Endothelial cell of umbilical vein (primary cell): ENCODE measurements at regions not wholly inside any gene's neighbourhood (a gene's known extent, or its start where the extent isn't known, plus 50 kb on each side); places are given as distances from the start of the nearest gene placed in this dataset.

Experiments
- BruUV-seq: library from RNA; stranded (reverse); fragments of 400-500 nt; replicated peaks from 2 replicates; lab custom pipeline; 2021; lab: Mats Ljungman, UMichigan
- CTCF ChIA-PET: fragments of 300-600, 350-600 bp; sonication (Branson Sonifier 250); formaldehyde crosslinking; loops from one replicate; lab custom pipeline; 2021; ENCODE audit warnings: antibody characterized with exemption, inconsistent platforms; lab: Charles Lee
- POLR2A ChIA-PET: fragments of 300-600, 350-600 bp; sonication (Branson Sonifier 250); formaldehyde crosslinking; loops from one replicate; lab custom pipeline; 2021; ENCODE audit warnings: antibody characterized with exemption, inconsistent platforms; lab: Charles Lee
- DNase-seq: peaks from one replicate; pipeline ENCODE4 v3.0.0-alpha.2; 2011; ENCODE audit warnings: low read depth, low spot score
- FAIRE-seq: peaks from 2 replicates; lab custom pipeline; 2011; peaks lifted over from hg19 to GRCh38; lab: Jason Lieb, UNC
- H2AFZ ChIP-seq: 2 replicates; pipeline ENCODE4 v1.6.0; 2012; ENCODE audit warnings: low read depth, low read length, control low read depth, inconsistent platforms
- H3K27ac ChIP-seq: 2 replicates; pipeline ENCODE4 v1.5.1; 2011; ENCODE audit warnings: low read depth, mild to moderate bottlenecking, control low read depth, low read length, moderate library complexity; ENCODE audit not compliant: insufficient read depth
- H3K27me3 ChIP-seq, 2 experiments: 2 replicates each; pipeline versions ENCODE4 v1.6.0 to v1.6.1; 2011; ENCODE audit warnings: low read length in 2 of 2, mixed read lengths in 1 of 2; ENCODE audit not compliant: control insufficient read depth in 2 of 2, insufficient read depth in 2 of 2
- H3K36me3 ChIP-seq, 2 experiments: 2 replicates in 1 of 2; 3 replicates in 1 of 2; pipeline ENCODE4 v1.5.1; 2011; ENCODE audit warnings: low read length in 2 of 2, mild to moderate bottlenecking in 1 of 2, moderate library complexity in 1 of 2; ENCODE audit not compliant: control insufficient read depth in 2 of 2, insufficient read depth in 2 of 2; ENCODE audit errors: extremely low read depth in 1 of 2
- H3K4me1 ChIP-seq: 3 replicates; pipeline ENCODE4 v1.5.1; 2011; ENCODE audit warnings: mild to moderate bottlenecking, low read length; ENCODE audit not compliant: control insufficient read depth, insufficient read depth; ENCODE audit errors: extremely low read depth
- H3K4me2 ChIP-seq: 2 replicates; pipeline ENCODE4 v1.6.1; 2011; ENCODE audit warnings: low read length, control low read depth, mixed read lengths; ENCODE audit not compliant: insufficient read depth
- H3K4me3 ChIP-seq, 3 experiments: fragments of 200-600 bp in 1 of 3; sonication (generic), shearing (Covaris generic) in 1 of 3; replicated peaks in 1 of 3; 2 replicates each; pipeline ENCODE4 v1.5.1; 2011 to 2016; ENCODE audit warnings: control low read depth in 3 of 3, low read length in 3 of 3, mild to moderate bottlenecking in 2 of 3, inconsistent platforms in 1 of 3, low read depth in 1 of 3, moderate library complexity in 1 of 3; ENCODE audit not compliant: insufficient read depth in 1 of 3
- H3K79me2 ChIP-seq: 2 replicates; pipeline ENCODE4 v1.6.0; 2012; ENCODE audit warnings: low read length, inconsistent platforms; ENCODE audit not compliant: control insufficient read depth, insufficient read depth
- H3K9ac ChIP-seq: replicated peaks from 2 replicates; pipeline ENCODE3; 2011; ENCODE audit warnings: low read length, control low read depth; ENCODE audit not compliant: insufficient read depth; ENCODE audit errors: extremely low read depth
- H3K9me1 ChIP-seq: replicated peaks from 3 replicates; pipeline ENCODE4 v1.6.0; 2011; ENCODE audit warnings: mild to moderate bottlenecking, low read length; ENCODE audit not compliant: control insufficient read depth, insufficient read depth; ENCODE audit errors: extremely low read depth
- H3K9me3 ChIP-seq: replicated peaks from 2 replicates; pipeline ENCODE4 v1.5.1; 2012; ENCODE audit warnings: low read length, inconsistent platforms; ENCODE audit not compliant: control insufficient read depth, insufficient read depth
- H4K20me1 ChIP-seq: replicated peaks from 2 replicates; pipeline ENCODE3; 2011; ENCODE audit warnings: mild to moderate bottlenecking, low read length; ENCODE audit not compliant: control insufficient read depth, insufficient read depth; ENCODE audit errors: extremely low read depth
- EZH2 ChIP-seq: IDR thresholded peaks from 2 replicates; pipeline ENCODE4 v1.6.1; 2012; ENCODE audit warnings: borderline replicate concordance, low read depth, mild to moderate bottlenecking, moderate library complexity, low read length, inconsistent platforms; ENCODE audit not compliant: severe bottlenecking
- FOS ChIP-seq: IDR thresholded peaks from 2 replicates; pipeline ENCODE4 v1.6.1; 2011; ENCODE audit warnings: mild to moderate bottlenecking, low read length, moderate library complexity, borderline replicate concordance; ENCODE audit not compliant: insufficient read depth
- GATA2 ChIP-seq: IDR thresholded peaks from 2 replicates; pipeline ENCODE4 v1.7.0; 2011; ENCODE audit warnings: low read depth, mild to moderate bottlenecking, moderate library complexity, mixed read lengths, low read length; ENCODE audit not compliant: insufficient read length, insufficient read depth
- JUN ChIP-seq: IDR thresholded peaks from 2 replicates; pipeline ENCODE4 v1.6.1; 2011; ENCODE audit warnings: borderline replicate concordance, low read depth; ENCODE audit not compliant: insufficient read length, insufficient read depth
- MYC ChIP-seq: IDR thresholded peaks from one replicate; pipeline ENCODE4 v1.6.1; 2011; ENCODE audit warnings: mild to moderate bottlenecking, low read depth, low read length
- POLR2A ChIP-seq: IDR thresholded peaks from 2 replicates; pipeline ENCODE4 v1.6.1; 2012; ENCODE audit warnings: low read depth, mild to moderate bottlenecking, control low read depth, low read length
- POLR2AphosphoS5 ChIP-seq: IDR thresholded peaks from 2 replicates; pipeline ENCODE4 v1.6.1; 2012; ENCODE audit warnings: low read depth, mild to moderate bottlenecking, control low read depth, low read length, moderate library complexity; ENCODE audit not compliant: insufficient read depth
- dilution Hi-C: fragments of 300-500 bp; cut with MboI; formaldehyde crosslinking; loops from one replicate; pipeline ENCODE4 v1.15.0; 2019; ENCODE audit warnings: low sequenced_read_pairs; ENCODE audit not compliant: extremely low pct_ligation_motif_present
- intact Hi-C: fragments of 100-400 bp; cut with micrococcal nuclease; formaldehyde crosslinking; loops from one replicate; pipeline ENCODE4 v1.10.0; 2022
- TF ChIP-seq, protein P1 (sequence below): IDR thresholded peaks from 2 replicates; pipeline ENCODE4 v1.6.1; 2011; ENCODE audit not compliant: insufficient read depth, insufficient read length
- TF ChIP-seq, protein P2 (sequence below), 2 donors: IDR thresholded peaks; 1 replicate in 1 of 2; 2 replicates in 1 of 2; pipeline ENCODE4 v1.5.1; 2011; ENCODE audit warnings: low read length in 2 of 2, mild to moderate bottlenecking in 2 of 2, moderate library complexity in 2 of 2, control low read depth in 1 of 2, inconsistent platforms in 1 of 2, low read depth in 1 of 2; ENCODE audit not compliant: insufficient read depth in 1 of 2; ENCODE audit errors: extremely low read depth in 1 of 2

DNA sequence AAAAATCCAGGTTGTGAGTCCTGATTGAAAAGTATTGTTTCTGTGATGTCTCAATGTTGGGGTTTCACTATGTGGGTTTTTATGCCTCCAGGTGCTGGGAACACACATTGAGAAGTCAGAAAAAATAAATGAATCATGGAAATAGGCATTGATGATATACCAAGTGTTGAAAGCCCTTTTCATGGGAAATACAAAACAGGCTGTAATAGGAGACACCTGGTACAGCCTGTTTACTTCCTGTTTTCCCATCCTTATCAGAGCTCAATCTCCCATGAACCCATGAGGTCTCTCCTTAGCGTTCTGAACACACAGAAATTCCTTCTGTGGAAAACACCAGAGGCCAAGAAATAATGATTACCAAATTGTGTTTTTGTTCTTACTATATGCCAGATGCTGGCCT, 106.3 kb upstream of the BOD1L1 start:
- Histone ChIP-seq H4K20me1 (no peaks in the 10 kb centered on the region), H3K9me3 (no peaks in the 10 kb centered on the region), H3K27ac (no peak overlapping the region), H2AFZ (no peak overlapping the region), H3K9me1 (no peaks in the 10 kb centered on the region), H3K4me1 (no peaks in the 10 kb centered on the region), H3K79me2 (no peaks in the 10 kb centered on the region), H3K27me3 (no peaks in the 10 kb centered on the region), H3K4me3 (no peak overlapping the region), H3K4me2 (no peak overlapping the region), H3K9ac (no peak overlapping the region), H3K36me3 (no peaks in the 10 kb centered on the region)
- BruUV-seq, result no TSS peak
- FAIRE-seq, result no peak
- TF ChIP-seq, protein P1, sequence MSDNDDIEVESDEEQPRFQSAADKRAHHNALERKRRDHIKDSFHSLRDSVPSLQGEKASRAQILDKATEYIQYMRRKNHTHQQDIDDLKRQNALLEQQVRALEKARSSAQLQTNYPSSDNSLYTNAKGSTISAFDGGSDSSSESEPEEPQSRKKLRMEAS, result no peak
- no peak for TF ChIP-seq POLR2AphosphoS5
- TF ChIP-seq POLR2A, result no peak
- TF ChIP-seq JUN, result no peak
- TF ChIP-seq, protein P2, sequence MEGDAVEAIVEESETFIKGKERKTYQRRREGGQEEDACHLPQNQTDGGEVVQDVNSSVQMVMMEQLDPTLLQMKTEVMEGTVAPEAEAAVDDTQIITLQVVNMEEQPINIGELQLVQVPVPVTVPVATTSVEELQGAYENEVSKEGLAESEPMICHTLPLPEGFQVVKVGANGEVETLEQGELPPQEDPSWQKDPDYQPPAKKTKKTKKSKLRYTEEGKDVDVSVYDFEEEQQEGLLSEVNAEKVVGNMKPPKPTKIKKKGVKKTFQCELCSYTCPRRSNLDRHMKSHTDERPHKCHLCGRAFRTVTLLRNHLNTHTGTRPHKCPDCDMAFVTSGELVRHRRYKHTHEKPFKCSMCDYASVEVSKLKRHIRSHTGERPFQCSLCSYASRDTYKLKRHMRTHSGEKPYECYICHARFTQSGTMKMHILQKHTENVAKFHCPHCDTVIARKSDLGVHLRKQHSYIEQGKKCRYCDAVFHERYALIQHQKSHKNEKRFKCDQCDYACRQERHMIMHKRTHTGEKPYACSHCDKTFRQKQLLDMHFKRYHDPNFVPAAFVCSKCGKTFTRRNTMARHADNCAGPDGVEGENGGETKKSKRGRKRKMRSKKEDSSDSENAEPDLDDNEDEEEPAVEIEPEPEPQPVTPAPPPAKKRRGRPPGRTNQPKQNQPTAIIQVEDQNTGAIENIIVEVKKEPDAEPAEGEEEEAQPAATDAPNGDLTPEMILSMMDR (IDR thresholded peaks at IDR 0.05; ENCODE audit: extremely low read depth in 1 of 2, insufficient read depth in 1 of 2, low read depth in 1 of 2, low read length in 2 of 2), result no peak
- ChIA-PET CTCF (no interaction called here), POLR2A (no interaction called here)
- dilution Hi-C loops (no loop called here), intact Hi-C loops (no loop called here)
- DNase-seq, result no peak

DNA sequence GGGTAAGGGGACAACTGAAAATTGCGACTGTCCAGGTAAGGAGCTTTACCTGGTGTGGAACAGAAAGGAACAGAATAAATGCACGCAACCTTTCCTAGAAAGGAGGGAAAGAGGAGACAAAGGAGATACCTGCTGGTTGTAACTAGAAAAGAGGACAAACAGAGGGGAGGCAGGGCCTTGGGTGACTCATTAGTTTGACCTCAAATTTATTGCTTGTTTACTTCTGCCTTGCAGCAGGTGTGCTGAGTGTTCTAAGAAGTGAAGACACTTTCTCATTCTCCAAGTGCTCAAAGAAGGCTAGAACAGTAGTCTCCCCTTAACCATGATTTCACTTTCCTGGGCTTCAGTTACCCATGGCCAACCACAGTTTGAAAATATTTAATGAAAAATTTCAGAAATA, 123.1 kb upstream of the BOD1L1 start:
- CTCF ChIA-PET, result no interaction called here
- DNase-seq (no peak), FAIRE-seq (no peak)
- no peaks in the 10 kb centered on the region for H3K79me2 ChIP-seq
- H3K9me1 ChIP-seq, result no peaks in the 10 kb centered on the region
- no peak overlapping the region for H3K27ac ChIP-seq
- no peaks in the 10 kb centered on the region for H3K27me3 ChIP-seq
- H3K36me3 ChIP-seq, result no peaks in the 10 kb centered on the region
- TF ChIP-seq, protein P1, result no peak
- no peak for TF ChIP-seq MYC
- no peak for TF ChIP-seq JUN
- TF ChIP-seq POLR2AphosphoS5, result no peak
- TF ChIP-seq FOS, result no peak
- TF ChIP-seq, protein P2 (IDR thresholded peaks at IDR 0.05; ENCODE audit: extremely low read depth in 1 of 2, insufficient read depth in 1 of 2, low read depth in 1 of 2, low read length in 2 of 2), result no peak
- TF ChIP-seq POLR2A, result no peak
- TF ChIP-seq GATA2, result no peak
- TF ChIP-seq EZH2, result no peak
- H3K4me1 ChIP-seq, result no peaks in the 10 kb centered on the region
- POLR2A ChIA-PET, result no interaction called here
- dilution Hi-C loops (no loop called here), intact Hi-C loops (no loop called here)
- H3K9me3 ChIP-seq, result no peaks in the 10 kb centered on the region
- no peak overlapping the region for H3K4me2 ChIP-seq
- no peak overlapping the region for H3K9ac ChIP-seq
- no peaks in the 10 kb centered on the region for H4K20me1 ChIP-seq
- H2AFZ ChIP-seq, result no peak overlapping the region
- H3K4me3 ChIP-seq, result no peak overlapping the region
- BruUV-seq, result no TSS peak
